Activated naive CD4-positive, alpha-beta T cell treated with anti-CD3 and anti-CD28 coated beads, Interleukin-2, amount 10 ng/mL, durations not matched to agents 7 days and 5 days (primary cell): ENCODE measurements at regions not wholly inside any gene's neighbourhood (a gene's known extent, or its start where the extent isn't known, plus 50 kb on each side); places are given as distances from the start of the nearest gene placed in this dataset.
"Not testable (repeated sequence)": the region's sequence is repeated elsewhere in the genome, so short reads cannot be mapped to it uniquely, and the experiment has no call there.

ENCODE experiments used
- CTCF ChIA-PET: fragments of 350-600 bp; sonication (Branson Sonifier 250); formaldehyde crosslinking; loops from one replicate; lab custom pipeline; 2021; ENCODE audit warnings: antibody characterized with exemption; lab: Charles Lee
- DNase-seq: peaks from one replicate; pipeline ENCODE4 v3.0.0-alpha.2; 2020
- H3K27ac Mint-ChIP-seq: one replicate; pipeline ENCODE4 v1.8.0; 2021; ENCODE audit warnings: mild to moderate bottlenecking, moderate library complexity, mixed read lengths
- H3K27me3 Mint-ChIP-seq: one replicate; pipeline ENCODE4 v1.8.0; 2021; ENCODE audit warnings: mild to moderate bottlenecking, mixed read lengths
- H3K36me3 Mint-ChIP-seq: one replicate; pipeline ENCODE4 v1.8.0; 2021; ENCODE audit warnings: mixed read lengths
- H3K4me1 Mint-ChIP-seq: one replicate; pipeline ENCODE4 v1.8.0; 2021; ENCODE audit warnings: mixed read lengths
- H3K4me3 Mint-ChIP-seq: one replicate; pipeline ENCODE4 v1.8.0; 2021; ENCODE audit warnings: mild to moderate bottlenecking, moderate library complexity, mixed read lengths
- H3K9me3 Mint-ChIP-seq: one replicate; pipeline ENCODE4 v1.8.0; 2021; ENCODE audit warnings: mixed read lengths

DNA sequence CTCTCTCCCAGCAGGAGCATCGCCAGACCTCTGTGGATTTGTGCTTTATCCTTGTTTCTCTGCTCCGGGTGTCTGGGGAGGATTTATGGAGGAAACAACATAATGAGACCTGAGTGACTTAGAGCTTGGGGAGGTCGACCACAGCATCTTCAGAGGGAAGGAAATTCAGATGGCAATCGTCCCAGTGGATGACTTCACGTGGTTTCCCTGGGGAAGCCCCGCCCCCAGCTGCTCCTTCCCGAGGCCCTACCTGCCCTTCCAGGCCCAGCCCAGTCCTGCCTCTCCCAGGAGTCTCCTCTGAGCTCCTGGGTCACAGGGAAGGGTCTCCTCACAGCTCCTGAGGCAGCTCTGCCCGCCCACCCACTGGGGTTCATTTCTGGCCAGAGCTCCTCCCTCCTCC, 430.3 kb upstream of the SULF2 start:
- Mint-ChIP-seq H3K36me3 (no peaks in the 10 kb centered on the region), H3K4me3 (no peak overlapping the region), H3K27ac (no peak overlapping the region), H3K4me1 (no peaks in the 10 kb centered on the region), H3K9me3 (no peaks in the 10 kb centered on the region), H3K27me3 (peaks cover 4% of the 10 kb centered on the region)
- CTCF ChIA-PET = no interaction called here
- DNase-seq = no peak

GRCh38 chr20:48214601-48215000, 429.3 kb upstream of the SULF2 start:
- CTCF ChIA-PET = no interaction called here
- Mint-ChIP-seq H3K4me1 (no peaks in the 10 kb centered on the region), H3K27me3 (peaks cover 4% of the 10 kb centered on the region), H3K27ac (no peak overlapping the region), H3K9me3 (no peaks in the 10 kb centered on the region), H3K36me3 (no peaks in the 10 kb centered on the region), H3K4me3 (no peak overlapping the region)
- DNase-seq = no peak

DNA sequence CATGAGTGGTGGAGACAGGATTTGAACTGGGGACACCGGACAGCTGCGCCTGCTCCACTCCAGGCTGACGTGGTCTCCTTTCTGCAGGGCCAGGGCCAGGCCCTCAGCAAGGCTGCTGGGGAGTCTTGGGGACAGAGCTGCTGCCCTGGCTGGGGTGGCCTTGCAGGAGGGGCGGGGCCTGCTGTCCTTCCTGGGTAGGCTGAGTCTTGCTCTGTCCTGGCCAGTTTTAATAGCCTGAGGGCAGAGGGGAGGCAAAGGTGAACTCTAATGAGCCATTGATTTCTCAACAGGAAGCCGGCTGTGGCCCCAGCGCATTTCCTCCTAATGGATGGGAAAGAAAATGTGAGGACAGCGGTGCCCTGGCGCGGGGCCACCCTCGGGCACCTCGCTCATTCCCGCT, 428.4 kb upstream of the SULF2 start:
- H3K27me3 Mint-ChIP-seq, CTCF ChIA-PET, H3K9me3 Mint-ChIP-seq, DNase-seq, H3K27ac Mint-ChIP-seq, H3K4me1 Mint-ChIP-seq, H3K4me3 Mint-ChIP-seq, H3K36me3 Mint-ChIP-seq: not testable (repeated sequence)

DNA sequence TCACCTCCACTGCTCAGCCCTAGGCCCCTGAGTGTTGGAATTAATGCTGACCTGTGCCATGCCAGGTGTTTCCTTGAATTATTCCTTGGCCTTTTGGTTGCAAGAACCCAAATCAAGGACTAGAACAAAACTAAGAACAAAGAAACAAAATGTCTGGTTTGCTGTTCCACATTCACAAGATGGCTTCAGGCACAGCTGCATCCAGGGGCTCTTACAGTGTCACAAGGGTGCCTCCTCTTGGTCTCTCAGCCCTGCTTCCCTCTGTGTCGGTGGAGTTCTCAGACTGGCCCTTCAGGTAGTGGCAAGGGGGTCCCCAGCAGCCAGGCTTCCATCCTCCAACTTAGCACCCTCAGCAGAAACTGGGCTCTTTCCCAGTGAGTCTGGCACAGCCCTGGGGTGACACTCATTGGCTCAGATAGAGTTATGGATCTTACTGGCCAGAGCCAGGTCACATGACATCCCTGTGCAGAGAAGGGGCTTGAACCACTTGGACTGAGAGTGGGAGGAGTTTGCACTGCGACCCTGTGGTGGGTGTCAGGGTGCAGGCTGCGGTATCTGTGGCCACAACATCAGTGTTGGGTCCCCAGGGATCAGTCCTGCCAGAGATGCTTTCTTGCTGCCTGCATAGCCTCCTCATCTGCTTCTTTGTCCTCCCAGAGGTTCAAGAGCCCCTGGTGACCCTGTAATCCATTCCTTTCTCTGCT, 427.7 kb upstream of the SULF2 start:
- Mint-ChIP-seq H3K36me3 (no peaks in the 10 kb centered on the region), H3K27ac (no peak overlapping the region), H3K27me3 (peaks cover 4% of the 10 kb centered on the region), H3K9me3 (no peaks in the 10 kb centered on the region), H3K4me1 (no peaks in the 10 kb centered on the region), H3K4me3 (no peak overlapping the region)
- CTCF ChIA-PET = no interaction called here
- DNase-seq = no peak

- CTCF ChIA-PET = no interaction called here
- H3K4me3 Mint-ChIP-seq = no peak overlapping the region
- DNase-seq = no peak
- H3K4me1 Mint-ChIP-seq = no peaks in the 10 kb centered on the region
- H3K9me3 Mint-ChIP-seq = no peaks in the 10 kb centered on the region
- H3K27ac Mint-ChIP-seq = no peak overlapping the region
- no peaks in the 10 kb centered on the region for H3K36me3 Mint-ChIP-seq
- peaks cover 4% of the 10 kb centered on the region for H3K27me3 Mint-ChIP-seq
These were observed 426.6 kb upstream of the SULF2 start for GRCh38 chr20:48211847-48212246.

GRCh38 chr20:48211238-48211637, 426.0 kb upstream of the SULF2 start:
- no peak for DNase-seq
- Mint-ChIP-seq H3K9me3 (no peaks in the 10 kb centered on the region), H3K36me3 (no peaks in the 10 kb centered on the region), H3K27ac (no peak overlapping the region), H3K4me3 (no peak overlapping the region), H3K4me1 (no peaks in the 10 kb centered on the region), H3K27me3 (peaks cover 4% of the 10 kb centered on the region)
- CTCF ChIA-PET = no interaction called here

DNA sequence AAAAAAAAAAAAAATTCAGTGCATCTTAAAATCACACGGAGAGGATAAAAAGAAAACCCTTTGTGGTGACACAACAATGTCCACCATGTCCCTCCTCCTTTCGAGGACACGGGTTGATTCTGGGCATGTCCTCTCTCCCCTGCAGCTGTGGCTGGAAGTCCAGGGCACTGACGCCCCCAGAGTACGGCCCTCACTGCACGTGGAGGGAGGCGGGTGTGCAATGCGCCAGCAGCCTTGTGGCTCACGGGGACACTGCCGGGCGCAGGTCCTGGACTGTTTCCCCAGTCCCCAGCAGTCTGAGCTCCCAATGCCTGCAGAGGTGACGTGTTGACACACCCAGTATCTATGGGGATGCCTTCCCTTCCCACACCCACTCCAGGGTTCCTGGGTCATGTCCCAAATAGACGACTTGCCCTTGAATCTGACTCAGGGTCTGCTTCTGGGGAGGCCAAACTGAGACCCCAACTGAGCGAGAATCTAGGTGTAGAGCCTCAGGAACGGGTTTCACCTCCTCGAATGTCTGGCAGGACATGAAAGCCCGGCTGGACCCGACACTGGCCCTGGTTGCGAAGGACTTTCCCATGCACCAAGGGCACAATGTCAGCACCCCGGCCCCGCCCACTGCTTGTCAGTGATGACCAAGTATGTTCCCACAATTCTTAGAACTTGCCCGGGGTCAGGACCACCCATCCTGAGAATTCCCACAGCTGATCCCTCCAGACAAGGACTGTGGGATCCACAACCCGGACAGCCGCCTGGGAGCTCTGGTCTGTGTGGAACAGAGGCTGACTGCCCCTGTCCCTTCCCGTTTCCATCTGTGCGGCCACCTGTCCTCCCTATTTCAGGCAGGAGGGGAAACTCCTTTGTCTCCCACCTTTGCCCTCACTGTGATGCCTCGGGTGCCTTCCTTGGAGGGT, 425.1 kb upstream of the SULF2 start:
- Mint-ChIP-seq H3K36me3 (no peaks in the 10 kb centered on the region), H3K27me3 (peaks cover 4% of the 10 kb centered on the region), H3K4me1 (no peaks in the 10 kb centered on the region), H3K27ac (no peak overlapping the region), H3K4me3 (no peak overlapping the region), H3K9me3 (no peaks in the 10 kb centered on the region)
- CTCF ChIA-PET = no interaction called here
- DNase-seq = no peak

GRCh38 chr20:48209102-48209501, 423.8 kb upstream of the SULF2 start:
- CTCF ChIA-PET = no interaction called here
- H3K27ac Mint-ChIP-seq = no peak overlapping the region
- no peaks in the 10 kb centered on the region for H3K4me1 Mint-ChIP-seq
- no peak for DNase-seq
- peaks cover 4% of the 10 kb centered on the region for H3K27me3 Mint-ChIP-seq
- no peak overlapping the region for H3K4me3 Mint-ChIP-seq
- H3K9me3 Mint-ChIP-seq = no peaks in the 10 kb centered on the region
- no peaks in the 10 kb centered on the region for H3K36me3 Mint-ChIP-seq

DNA sequence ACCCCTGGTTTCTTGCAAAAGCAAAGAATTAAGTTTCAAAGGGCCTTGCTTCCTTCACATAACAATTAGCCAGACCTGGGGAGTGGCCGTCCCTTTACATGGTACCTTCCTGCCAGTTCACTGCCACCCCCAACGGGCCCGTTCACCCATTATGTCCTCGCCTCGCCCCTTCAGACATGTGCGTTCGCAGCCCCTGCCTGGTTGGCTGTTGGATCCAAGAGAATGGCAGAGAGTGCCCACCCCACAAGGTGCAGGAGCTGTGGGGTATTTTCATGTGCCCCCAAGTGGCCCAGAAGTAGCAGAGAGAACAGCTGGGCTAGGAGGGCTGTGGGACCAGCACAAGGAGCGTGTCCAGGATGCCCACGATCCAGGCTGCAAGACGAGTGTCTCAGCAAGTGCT, 422.9 kb upstream of the SULF2 start:
- H3K36me3 Mint-ChIP-seq = no peaks in the 10 kb centered on the region
- H3K4me3 Mint-ChIP-seq = no peak overlapping the region
- no peaks in the 10 kb centered on the region for H3K9me3 Mint-ChIP-seq
- DNase-seq = no peak
- CTCF ChIA-PET = no interaction called here
- H3K4me1 Mint-ChIP-seq = no peaks in the 10 kb centered on the region
- H3K27ac Mint-ChIP-seq = no peak overlapping the region
- peaks cover 4% of the 10 kb centered on the region for H3K27me3 Mint-ChIP-seq

DNA sequence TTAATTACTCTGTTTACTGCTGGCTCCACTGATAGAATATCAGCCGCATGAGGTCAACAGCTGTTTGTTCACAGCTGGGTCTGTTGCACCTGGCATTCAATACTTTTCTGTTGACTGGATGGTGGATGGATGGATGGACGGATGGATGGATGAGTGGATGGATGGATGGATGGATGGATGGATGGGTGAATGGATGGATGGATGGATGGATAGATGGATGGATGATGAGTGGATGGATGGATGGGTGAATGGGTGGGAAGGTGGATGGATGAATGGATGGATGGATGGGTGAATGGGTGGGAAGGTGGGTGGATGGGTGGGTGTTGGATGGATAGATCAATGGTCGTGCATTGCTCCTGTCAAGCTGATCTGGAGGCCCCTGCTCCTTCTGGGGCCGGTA, 422.2 kb upstream of the SULF2 start:
- H3K4me3 Mint-ChIP-seq = no peak overlapping the region
- H3K36me3 Mint-ChIP-seq = no peaks in the 10 kb centered on the region

GRCh38 chr20:48205786-48206185, 420.5 kb upstream of the SULF2 start:
- no peaks in the 10 kb centered on the region for H3K9me3 Mint-ChIP-seq
- H3K36me3 Mint-ChIP-seq = no peaks in the 10 kb centered on the region
- CTCF ChIA-PET = no interaction called here
- no peak overlapping the region for H3K27ac Mint-ChIP-seq
- H3K4me3 Mint-ChIP-seq = no peak overlapping the region
- no peak for DNase-seq
- no peaks in the 10 kb centered on the region for H3K27me3 Mint-ChIP-seq
- no peaks in the 10 kb centered on the region for H3K4me1 Mint-ChIP-seq

More for the DNA sequence above, 422.2 kb upstream of the SULF2 start:
- DNase-seq = no peak
- Mint-ChIP-seq H3K9me3 (no peaks in the 10 kb centered on the region), H3K27ac (no peak overlapping the region), H3K4me1 (no peaks in the 10 kb centered on the region), H3K27me3 (peaks cover 4% of the 10 kb centered on the region)
- CTCF ChIA-PET = no interaction called here

DNA sequence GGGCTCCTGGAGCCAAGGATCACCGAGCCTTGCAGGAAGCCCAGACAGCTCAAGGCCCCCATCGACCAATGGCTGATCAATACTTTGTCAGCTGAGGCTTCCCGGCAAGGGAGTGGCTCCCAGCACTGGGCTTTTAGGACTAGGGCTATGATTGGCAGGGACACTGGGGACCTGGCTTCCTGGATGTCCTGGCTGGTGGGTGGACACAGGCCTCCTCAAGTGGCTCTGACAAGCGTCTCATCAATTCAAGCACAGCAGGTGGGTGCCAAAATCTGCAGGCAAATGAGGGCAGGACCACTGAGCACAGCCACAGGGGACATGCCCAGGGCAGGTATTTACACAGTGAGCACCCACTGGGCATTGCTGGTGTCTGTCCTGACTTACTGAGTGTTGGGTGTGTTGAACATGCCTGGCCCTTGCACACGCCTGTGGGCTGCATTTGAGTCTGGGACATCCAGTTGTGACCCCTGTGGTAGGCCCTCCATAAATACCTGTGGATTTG, 420.1 kb upstream of the SULF2 start:
- DNase-seq = no peak
- H3K27me3 Mint-ChIP-seq = no peaks in the 10 kb centered on the region
- H3K27ac Mint-ChIP-seq = no peak overlapping the region
- CTCF ChIA-PET = no interaction called here
- H3K4me1 Mint-ChIP-seq = no peaks in the 10 kb centered on the region
- H3K4me3 Mint-ChIP-seq = no peak overlapping the region
- H3K9me3 Mint-ChIP-seq = no peaks in the 10 kb centered on the region
- no peaks in the 10 kb centered on the region for H3K36me3 Mint-ChIP-seq

GRCh38 chr20:48204499-48204898, 419.2 kb upstream of the SULF2 start:
- H3K9me3 Mint-ChIP-seq = no peaks in the 10 kb centered on the region
- H3K36me3 Mint-ChIP-seq = no peaks in the 10 kb centered on the region
- no peaks in the 10 kb centered on the region for H3K27me3 Mint-ChIP-seq
- H3K4me3 Mint-ChIP-seq = no peak overlapping the region
- CTCF ChIA-PET = no interaction called here
- H3K27ac Mint-ChIP-seq = no peak overlapping the region
- DNase-seq = no peak
- H3K4me1 Mint-ChIP-seq = no peaks in the 10 kb centered on the region

GRCh38 chr20:48203252-48203651, 418.0 kb upstream of the SULF2 start:
- no peak for DNase-seq
- CTCF ChIA-PET = no interaction called here
- Mint-ChIP-seq H3K27ac (no peak overlapping the region), H3K36me3 (no peaks in the 10 kb centered on the region), H3K27me3 (no peaks in the 10 kb centered on the region), H3K4me1 (no peaks in the 10 kb centered on the region), H3K4me3 (no peak overlapping the region), H3K9me3 (no peaks in the 10 kb centered on the region)
